H1 (cell line): ENCODE measurements at regions not wholly inside any gene's neighbourhood (a gene's known extent, or its start where the extent isn't known, plus 50 kb on each side); places are given as distances from the start of the nearest gene placed in this dataset.

ENCODE experiments used
- CTCF ChIA-PET: fragments of 300-600 bp; sonication (Branson Sonifier 250); formaldehyde crosslinking; loops from one replicate; lab custom pipeline; 2021; ENCODE audit not compliant: partially characterized antibody; lab: Charles Lee
- POLR2A ChIA-PET: fragments of 300-600 bp; sonication (Branson Sonifier 250); formaldehyde crosslinking; loops from one replicate; lab custom pipeline; 2021; ENCODE audit warnings: inconsistent platforms; ENCODE audit not compliant: partially characterized antibody; lab: Charles Lee
- DNase-seq, 2 experiments: peaks; one replicate each; pipeline versions ENCODE4 v3.0.0 to v3.0.0-alpha.2; 2010 to 2022; ENCODE audit warnings: low spot score in 2 of 2, low read depth in 1 of 2, mixed read lengths in 1 of 2
- FAIRE-seq: peaks from 2 replicates; lab custom pipeline; 2011; peaks lifted over from hg19 to GRCh38; lab: Jason Lieb, UNC
- H2AFZ ChIP-seq: 2 replicates; pipeline ENCODE4 v1.8.1; 2012; ENCODE audit warnings: low read length, inconsistent platforms
- H2AK5ac ChIP-seq: 2 replicates; pipeline ENCODE4 v1.6.1; 2013; ENCODE audit warnings: low read depth, low read length
- H2BK120ac ChIP-seq: replicated peaks from 2 replicates; pipeline ENCODE3; 2013; ENCODE audit warnings: low read depth, low read length, inconsistent platforms
- H2BK12ac ChIP-seq: 2 replicates; pipeline ENCODE4 v1.6.1; 2013; ENCODE audit warnings: low read depth, low read length
- H2BK15ac ChIP-seq: 2 replicates; pipeline ENCODE4 v1.6.1; 2013; ENCODE audit warnings: low read length
- H2BK20ac ChIP-seq: 2 replicates; pipeline ENCODE4 v1.6.1; 2013; ENCODE audit warnings: low read length
- H2BK5ac ChIP-seq: 2 replicates; pipeline ENCODE4 v1.6.1; 2013; ENCODE audit warnings: low read depth, low read length
- H3K14ac ChIP-seq: 2 replicates; pipeline ENCODE4 v1.6.1; 2013; ENCODE audit warnings: inconsistent platforms; ENCODE audit not compliant: insufficient read length
- H3K18ac ChIP-seq: 2 replicates; pipeline ENCODE4 v1.6.1; 2013; ENCODE audit warnings: low read length; ENCODE audit errors: extremely low read depth
- H3K23ac ChIP-seq: 2 replicates; pipeline ENCODE4 v1.6.1; 2013; ENCODE audit warnings: inconsistent platforms; ENCODE audit not compliant: insufficient read length
- H3K23me2 ChIP-seq: 2 replicates; pipeline ENCODE4 v1.6.1; 2013; ENCODE audit warnings: low read depth, low read length
- H3K27ac ChIP-seq: 2 replicates; pipeline ENCODE4 v1.6.1; 2011; ENCODE audit warnings: low read depth, low read length, inconsistent platforms
- H3K27me3 ChIP-seq, 4 experiments: replicated peaks in 1 of 4; 1 replicate in 1 of 4; 2 replicates in 3 of 4; pipeline versions ENCODE4 v1.6.1 to v1.8.1; 2011 to 2013; ENCODE audit warnings: low read length in 3 of 4, mild to moderate bottlenecking in 3 of 4, inconsistent platforms in 2 of 4, mixed read lengths in 2 of 4, moderate library complexity in 1 of 4; ENCODE audit not compliant: control insufficient read depth in 3 of 4, insufficient read depth in 3 of 4; ENCODE audit errors: extremely low read depth in 1 of 4
- H3K36me3 ChIP-seq, 4 experiments: 2 replicates each; pipeline versions ENCODE4 v1.6.1 to v1.8.1; 2011 to 2013; ENCODE audit warnings: mild to moderate bottlenecking in 4 of 4, low read length in 3 of 4, moderate library complexity in 2 of 4, control low read depth in 1 of 4, inconsistent platforms in 1 of 4; ENCODE audit not compliant: insufficient read depth in 4 of 4, control insufficient read depth in 2 of 4
- H3K4ac ChIP-seq: replicated peaks from 2 replicates; pipeline ENCODE3; 2013; ENCODE audit warnings: low read length, low read depth, mixed read lengths, inconsistent platforms; ENCODE audit not compliant: insufficient read length
- H3K4me1 ChIP-seq, 4 experiments: replicated peaks in 1 of 4; 1 replicate in 1 of 4; 2 replicates in 3 of 4; pipeline versions ENCODE4 v1.6.1 to v1.8.1; 2011 to 2013; ENCODE audit warnings: low read length in 3 of 4, inconsistent platforms in 2 of 4, mixed read lengths in 1 of 4; ENCODE audit not compliant: insufficient read depth in 4 of 4, control insufficient read depth in 3 of 4
- H3K4me2 ChIP-seq, 2 experiments: 2 replicates each; pipeline versions ENCODE4 v1.6.1 to v1.8.1; 2011 to 2013; ENCODE audit warnings: low read depth in 2 of 2, low read length in 2 of 2, control low read depth in 1 of 2, inconsistent platforms in 1 of 2, mild to moderate bottlenecking in 1 of 2; ENCODE audit not compliant: insufficient read depth in 1 of 2
- H3K4me3 ChIP-seq, 4 experiments: fragments of 200-600, 300-600 bp in 1 of 4; sonication (generic), shearing (Covaris generic), sonication (Bioruptor Twin) in 1 of 4; 2 replicates each; pipeline versions ENCODE4 v1.5.1 to v1.8.1; 2011 to 2016; ENCODE audit warnings: low read length in 4 of 4, low read depth in 3 of 4, control low read depth in 2 of 4, inconsistent platforms in 2 of 4, mild to moderate bottlenecking in 2 of 4, mixed read lengths in 1 of 4, moderate library complexity in 1 of 4; ENCODE audit not compliant: insufficient read depth in 2 of 4; ENCODE audit errors: extremely low read depth in 1 of 4
- H3K56ac ChIP-seq: replicated peaks from 2 replicates; pipeline ENCODE3; 2013; ENCODE audit warnings: low read depth, mild to moderate bottlenecking, mixed read lengths, low read length, inconsistent platforms; ENCODE audit not compliant: insufficient read length
- H3K79me1 ChIP-seq: 2 replicates; pipeline ENCODE4 v1.6.1; 2013; ENCODE audit warnings: low read depth, low read length, control low read depth
- H3K79me2 ChIP-seq, 2 experiments: 2 replicates each; pipeline versions ENCODE4 v1.6.1 to v1.8.1; 2012 to 2013; ENCODE audit warnings: low read length in 2 of 2, mild to moderate bottlenecking in 2 of 2, inconsistent platforms in 1 of 2; ENCODE audit not compliant: insufficient read depth in 2 of 2, control insufficient read depth in 1 of 2
- H3K9ac ChIP-seq, 4 experiments: replicated peaks in 1 of 4; 1 replicate in 1 of 4; 2 replicates in 3 of 4; pipeline versions ENCODE4 v1.6.1 to v1.8.1; 2011 to 2013; ENCODE audit warnings: low read depth in 3 of 4, low read length in 3 of 4, control low read depth in 2 of 4, mild to moderate bottlenecking in 2 of 4, moderate library complexity in 2 of 4, inconsistent platforms in 1 of 4; ENCODE audit errors: extremely low read depth in 1 of 4
- H3K9me3 ChIP-seq, 2 experiments: 2 replicates each; pipeline versions ENCODE4 v1.6.1 to v1.8.1; 2012 to 2013; ENCODE audit warnings: mild to moderate bottlenecking in 2 of 2, moderate library complexity in 2 of 2, control low read depth in 1 of 2, inconsistent platforms in 1 of 2, low read depth in 1 of 2, low read length in 1 of 2, mixed read lengths in 1 of 2; ENCODE audit not compliant: insufficient read depth in 2 of 2
- H4K20me1 ChIP-seq, 2 experiments: replicated peaks in 1 of 2; 2 replicates each; pipeline versions ENCODE3 to v1.8.1; 2011 to 2013; ENCODE audit warnings: inconsistent platforms in 2 of 2, low read length in 2 of 2, mild to moderate bottlenecking in 1 of 2; ENCODE audit not compliant: insufficient read depth in 2 of 2, control insufficient read depth in 1 of 2
- H4K5ac ChIP-seq: 2 replicates; pipeline ENCODE4 v1.6.1; 2013; ENCODE audit warnings: low read length, low read depth, mixed read lengths, inconsistent platforms; ENCODE audit not compliant: insufficient read length
- H4K8ac ChIP-seq: 2 replicates; pipeline ENCODE4 v1.8.0; 2013; ENCODE audit warnings: mild to moderate bottlenecking, moderate library complexity, low read length, inconsistent platforms; ENCODE audit not compliant: insufficient read depth; ENCODE audit errors: extremely low read depth
- H4K91ac ChIP-seq: replicated peaks from 2 replicates; pipeline ENCODE3; 2013; ENCODE audit warnings: low read length, mixed read lengths, inconsistent platforms; ENCODE audit not compliant: insufficient read length
- BACH1 ChIP-seq: IDR thresholded peaks from 2 replicates; pipeline ENCODE4 v1.6.1; 2012; ENCODE audit warnings: low read length, improper control_type of control experiment
- CBX5 ChIP-seq: fragments of 300-800, 300-1000 bp; sonication (generic); IDR thresholded peaks from 2 replicates; pipeline ENCODE4 v1.7.1; 2016; ENCODE audit warnings: antibody characterized with exemption, low read length, low read depth
- CTBP2 ChIP-seq: IDR thresholded peaks from 2 replicates; pipeline ENCODE4 v1.7.0; 2011; ENCODE audit warnings: borderline replicate concordance, mild to moderate bottlenecking, moderate library complexity, mixed read lengths, low read length; ENCODE audit not compliant: insufficient read depth, insufficient read length
- EGR1 ChIP-seq: IDR thresholded peaks from 2 replicates; pipeline ENCODE4 v1.6.1; 2011; ENCODE audit warnings: low read depth, low read length, borderline replicate concordance
- GABPA ChIP-seq: IDR thresholded peaks from 2 replicates; pipeline ENCODE4 v1.6.1; 2011; ENCODE audit warnings: mild to moderate bottlenecking, low read length, moderate library complexity, borderline replicate concordance; ENCODE audit not compliant: insufficient read depth
- JUN ChIP-seq: IDR thresholded peaks from 2 replicates; pipeline ENCODE4 v1.6.1; 2011; ENCODE audit warnings: low read depth, mild to moderate bottlenecking, improper control_type of control experiment, low read length
- KDM4A ChIP-seq: IDR thresholded peaks from one replicate; pipeline ENCODE4 v1.7.1; 2012; ENCODE audit warnings: low read depth, mild to moderate bottlenecking, moderate library complexity, low read length, inconsistent platforms; ENCODE audit not compliant: severe bottlenecking
- RBBP5 ChIP-seq: IDR thresholded peaks from 2 replicates; pipeline ENCODE4 v1.7.1; 2012; ENCODE audit warnings: low read depth, mild to moderate bottlenecking, inconsistent platforms, low read length, moderate library complexity, borderline replicate concordance
- SIRT6 ChIP-seq: IDR thresholded peaks from one replicate; pipeline ENCODE4 v1.7.1; 2012; ENCODE audit warnings: low read length, inconsistent platforms
- SP1 ChIP-seq: IDR thresholded peaks from 2 replicates; pipeline ENCODE4 v1.6.1; 2011; ENCODE audit warnings: low read depth, low read length
- SRF ChIP-seq: IDR thresholded peaks from 2 replicates; pipeline ENCODE4 v1.6.1; 2011; ENCODE audit warnings: mild to moderate bottlenecking, low read depth, low read length, moderate library complexity
- SUZ12 ChIP-seq: fragments of 200-600 bp; sonication (generic); IDR thresholded peaks from 2 replicates; pipeline ENCODE4 v1.6.1; 2012; ENCODE audit warnings: mild to moderate bottlenecking, inconsistent platforms, low read length, moderate library complexity, mixed read lengths
- WGBS, 2 experiments: shearing (Covaris generic) in 1 of 2; methylation state at CpG; one replicate each; pipeline versions ENCODE4 v1.1.6 to v1.1.7; 2013 to 2015; ENCODE audit warnings: low lambda C conversion rate in 2 of 2, mixed read lengths in 2 of 2, inconsistent platforms in 1 of 2, low coverage in 1 of 2, missing lambda C conversion rate in 1 of 2; ENCODE audit not compliant: insufficient replicate concordance in 2 of 2, insufficient coverage in 1 of 2, insufficient read length in 1 of 2; ENCODE audit errors: extremely low coverage in 1 of 2, missing lambda C conversion rate in 1 of 2; 5-methylcytosine and 5-hydroxymethylcytosine counted together

GRCh38 chr20:48102076-48102787 is 317.0 kb upstream of the SULF2 start:
- Histone ChIP-seq H2AK5ac (no peak overlapping the region), H3K4me2 (no peak overlapping the region), H3K36me3 (no peaks in the 10 kb centered on the region), H3K9ac (no peak overlapping the region), H3K9me3 (peaks cover 0 to 9% of the 10 kb centered on the region in 2 experiments; a peak in 2 of 4 replicates), H2BK15ac (no peak overlapping the region), H2BK12ac (no peak overlapping the region), H3K23ac (no peak overlapping the region), H4K5ac (no peak overlapping the region), H3K18ac (no peak overlapping the region), H4K20me1 (no peaks in the 10 kb centered on the region), H3K4me3 (no peak overlapping the region), H2BK120ac (no peak overlapping the region), H4K8ac (no peak overlapping the region), H2AFZ (no peak overlapping the region), H3K14ac (no peak overlapping the region), H3K4me1 (no peaks in the 10 kb centered on the region), H3K56ac (no peak overlapping the region), H2BK5ac (no peak overlapping the region), H3K23me2 (no peaks in the 10 kb centered on the region), H3K27me3 (no peaks in the 10 kb centered on the region), H3K27ac (no peak overlapping the region), H4K91ac (no peak overlapping the region), H3K4ac (no peak overlapping the region), H3K79me2 (no peaks in the 10 kb centered on the region), H2BK20ac (no peak overlapping the region), H3K79me1 (no peaks in the 10 kb centered on the region; the same call in 1 of the 2 replicates)
- TF ChIP-seq CBX5: no peak
- TF ChIP-seq SP1: no peak
- TF ChIP-seq EGR1: no peak
- TF ChIP-seq SUZ12: no peak
- TF ChIP-seq SIRT6: no peak
- no peak for TF ChIP-seq BACH1
- no peak for TF ChIP-seq CTBP2
- TF ChIP-seq JUN: no peak
- TF ChIP-seq SRF: no peak
- no peak for TF ChIP-seq KDM4A
- no peak for TF ChIP-seq GABPA
- no peak for TF ChIP-seq RBBP5
- FAIRE-seq (no peak), DNase-seq (no peak)
- ChIA-PET POLR2A (no interaction called here), CTCF (no interaction called here)
- WGBS, 2 experiments: 89% methylated on average over 9 of the region's 11 CpGs; no CpG with 5 or more reads in 1 of the 2 experiments
